H9 (cell line): ENCODE measurements at regions not wholly inside any gene's neighbourhood (a gene's known extent, or its start where the extent isn't known, plus 50 kb on each side); places are given as distances from the start of the nearest gene placed in this dataset.
"Not testable (repeated sequence)": the region's sequence is repeated elsewhere in the genome, so short reads cannot be mapped to it uniquely, and the experiment has no call there.

Experiments used
- DNase-seq: peaks from one replicate; pipeline ENCODE4 v3.0.0-alpha.2; 2017
- H2AFZ ChIP-seq: one replicate; pipeline ENCODE4 v1.6.1; 2013; ENCODE audit warnings: mild to moderate bottlenecking, low read length, control low read depth, moderate library complexity
- H2AK5ac ChIP-seq: 2 replicates; pipeline ENCODE4 v1.6.1; 2013; ENCODE audit warnings: low read length, control low read depth, mixed read lengths; ENCODE audit not compliant: insufficient read length
- H2BK120ac ChIP-seq: one replicate; pipeline ENCODE4 v1.6.1; 2013; ENCODE audit warnings: low read depth, mild to moderate bottlenecking, low read length, control low read depth, inconsistent platforms; ENCODE audit not compliant: poor library complexity, severe bottlenecking
- H2BK12ac ChIP-seq: 2 replicates; pipeline ENCODE4 v1.6.1; 2013; ENCODE audit warnings: low read length, control low read depth, mixed read lengths, low read depth; ENCODE audit not compliant: insufficient read length
- H2BK15ac ChIP-seq: 2 replicates; pipeline ENCODE4 v1.6.1; 2013; ENCODE audit warnings: low read depth, low read length, control low read depth
- H2BK20ac ChIP-seq: one replicate; pipeline ENCODE4 v1.6.1; 2013; ENCODE audit warnings: low read depth, mild to moderate bottlenecking, low read length, control low read depth, inconsistent platforms; ENCODE audit not compliant: poor library complexity, severe bottlenecking
- H2BK5ac ChIP-seq: 2 replicates; pipeline ENCODE4 v1.6.1; 2013; ENCODE audit warnings: low read length, control low read depth, mixed read lengths; ENCODE audit not compliant: insufficient read length
- H3K14ac ChIP-seq: 2 replicates; pipeline ENCODE4 v1.6.1; 2013; ENCODE audit warnings: low read length, control low read depth; ENCODE audit not compliant: insufficient read depth
- H3K18ac ChIP-seq: 2 replicates; pipeline ENCODE4 v1.6.1; 2013; ENCODE audit warnings: low read depth, mild to moderate bottlenecking, mixed read lengths, low read length, control low read depth; ENCODE audit not compliant: insufficient read length
- H3K23ac ChIP-seq: 2 replicates; pipeline ENCODE4 v1.6.1; 2013; ENCODE audit warnings: low read length, control low read depth, mixed read lengths, low read depth; ENCODE audit not compliant: insufficient read length
- H3K23me2 ChIP-seq: 2 replicates; pipeline ENCODE4 v1.6.1; 2013; ENCODE audit warnings: low read depth, mild to moderate bottlenecking, mixed read lengths, low read length, control low read depth; ENCODE audit not compliant: insufficient read length, poor library complexity, severe bottlenecking
- H3K27ac ChIP-seq: 2 replicates; pipeline ENCODE4 v1.5.1; 2013; ENCODE audit warnings: low read length, control low read depth, mixed read lengths, low read depth; ENCODE audit not compliant: insufficient read length
- H3K27me3 ChIP-seq: 2 replicates; pipeline ENCODE4 v1.6.1; 2013; ENCODE audit warnings: low read length, control low read depth, inconsistent platforms; ENCODE audit not compliant: insufficient read depth
- H3K4ac ChIP-seq: 2 replicates; pipeline ENCODE4 v1.6.1; 2013; ENCODE audit warnings: low read depth, mild to moderate bottlenecking, control low read depth, inconsistent platforms, low read length, moderate library complexity
- H3K4me1 ChIP-seq: 2 replicates; pipeline ENCODE4 v1.6.1; 2013; ENCODE audit warnings: low read length, control low read depth, inconsistent platforms; ENCODE audit not compliant: insufficient read depth
- H3K4me2 ChIP-seq: 2 replicates; pipeline ENCODE4 v1.6.1; 2013; ENCODE audit warnings: low read length, control low read depth, mixed read lengths; ENCODE audit not compliant: insufficient read length, insufficient read depth
- H3K56ac ChIP-seq: 2 replicates; pipeline ENCODE4 v1.6.1; 2013; ENCODE audit warnings: low read depth, mild to moderate bottlenecking, mixed read lengths, low read length, control low read depth; ENCODE audit not compliant: insufficient read length
- H3K79me1 ChIP-seq: 2 replicates; pipeline ENCODE4 v1.6.1; 2013; ENCODE audit warnings: low read depth, mild to moderate bottlenecking, moderate library complexity, low read length, control low read depth, inconsistent platforms; ENCODE audit not compliant: insufficient read depth, poor library complexity, severe bottlenecking
- H3K79me2 ChIP-seq: 2 replicates; pipeline ENCODE4 v1.6.1; 2013; ENCODE audit warnings: low read length, control low read depth, inconsistent platforms; ENCODE audit not compliant: insufficient read depth
- H3K9ac ChIP-seq: 2 replicates; pipeline ENCODE4 v1.6.1; 2013; ENCODE audit warnings: low read length, control low read depth, mixed read lengths; ENCODE audit not compliant: insufficient read length; ENCODE audit errors: extremely low read depth
- H3K9me3 ChIP-seq: one replicate; pipeline ENCODE4 v1.6.1; 2013; ENCODE audit warnings: low read depth, low read length, inconsistent platforms; ENCODE audit not compliant: control insufficient read depth
- H3T11ph ChIP-seq: one replicate; pipeline ENCODE4 v1.6.1; 2013; ENCODE audit warnings: mild to moderate bottlenecking, low read length, control low read depth, inconsistent platforms
- H4K20me1 ChIP-seq: one replicate; pipeline ENCODE4 v1.6.1; 2013; ENCODE audit not compliant: control insufficient read depth, insufficient read length, insufficient read depth
- H4K5ac ChIP-seq: 2 replicates; pipeline ENCODE4 v1.6.1; 2013; ENCODE audit warnings: low read depth, mild to moderate bottlenecking, mixed read lengths, low read length, control low read depth; ENCODE audit not compliant: insufficient read length
- H4K8ac ChIP-seq: replicated peaks from 2 replicates; pipeline ENCODE4 v1.6.1; 2013; ENCODE audit warnings: low read length, control low read depth, mixed read lengths, low read depth; ENCODE audit not compliant: insufficient read length
- H4K91ac ChIP-seq: 2 replicates; pipeline ENCODE4 v1.6.1; 2013; ENCODE audit warnings: low read depth, mild to moderate bottlenecking, moderate library complexity, mixed read lengths, low read length, control low read depth; ENCODE audit not compliant: insufficient read length
- H3K27ac Mint-ChIP-seq, 3 experiments: 2 replicates in 2 of 3; 3 replicates in 1 of 3; pipeline ENCODE4 v1.8.0; 2020 to 2021; ENCODE audit warnings: mixed read lengths in 3 of 3, mild to moderate bottlenecking in 1 of 3, moderate library complexity in 1 of 3
- H3K27me3 Mint-ChIP-seq: 2 replicates; pipeline ENCODE4 v1.8.0; 2021; ENCODE audit warnings: low read depth, mild to moderate bottlenecking, moderate library complexity, mixed read lengths
- H3K36me3 Mint-ChIP-seq, 3 experiments: 2 replicates in 2 of 3; 3 replicates in 1 of 3; pipeline ENCODE4 v1.8.0; 2020 to 2021; ENCODE audit warnings: low read depth in 3 of 3, mixed read lengths in 3 of 3; ENCODE audit not compliant: insufficient read depth in 1 of 3
- H3K4me1 Mint-ChIP-seq, 2 experiments: 2 replicates each; pipeline ENCODE4 v1.8.0; 2020; ENCODE audit warnings: mixed read lengths in 2 of 2
- H3K4me3 Mint-ChIP-seq, 2 experiments: 2 replicates in 1 of 2; 3 replicates in 1 of 2; pipeline ENCODE4 v1.8.0; 2020 to 2021; ENCODE audit warnings: mild to moderate bottlenecking in 2 of 2, mixed read lengths in 2 of 2, moderate library complexity in 1 of 2
- H3K9me3 Mint-ChIP-seq, 2 experiments: 2 replicates in 1 of 2; 3 replicates in 1 of 2; pipeline ENCODE4 v1.8.0; 2020; ENCODE audit warnings: mild to moderate bottlenecking in 2 of 2, mixed read lengths in 2 of 2, moderate library complexity in 1 of 2
- WGBS: extraction: QIAGEN DNeasy Blood & Tissue Kit; methylation state at CpG from one replicate; pipeline ENCODE4 v1.1.7; 2013; ENCODE audit warnings: missing lambda C conversion rate, low lambda C conversion rate, mixed read lengths; ENCODE audit not compliant: insufficient read length; ENCODE audit errors: extremely low coverage; 5-methylcytosine and 5-hydroxymethylcytosine counted together
- TF ChIP-seq, protein P1 (sequence below): fragments of 200-600 bp; sonication (generic); conservative IDR thresholded peaks from 3 replicates; pipeline ENCODE4 v1.8.0; 2021; ENCODE audit warnings: antibody characterized with exemption, mild to moderate bottlenecking

DNA sequence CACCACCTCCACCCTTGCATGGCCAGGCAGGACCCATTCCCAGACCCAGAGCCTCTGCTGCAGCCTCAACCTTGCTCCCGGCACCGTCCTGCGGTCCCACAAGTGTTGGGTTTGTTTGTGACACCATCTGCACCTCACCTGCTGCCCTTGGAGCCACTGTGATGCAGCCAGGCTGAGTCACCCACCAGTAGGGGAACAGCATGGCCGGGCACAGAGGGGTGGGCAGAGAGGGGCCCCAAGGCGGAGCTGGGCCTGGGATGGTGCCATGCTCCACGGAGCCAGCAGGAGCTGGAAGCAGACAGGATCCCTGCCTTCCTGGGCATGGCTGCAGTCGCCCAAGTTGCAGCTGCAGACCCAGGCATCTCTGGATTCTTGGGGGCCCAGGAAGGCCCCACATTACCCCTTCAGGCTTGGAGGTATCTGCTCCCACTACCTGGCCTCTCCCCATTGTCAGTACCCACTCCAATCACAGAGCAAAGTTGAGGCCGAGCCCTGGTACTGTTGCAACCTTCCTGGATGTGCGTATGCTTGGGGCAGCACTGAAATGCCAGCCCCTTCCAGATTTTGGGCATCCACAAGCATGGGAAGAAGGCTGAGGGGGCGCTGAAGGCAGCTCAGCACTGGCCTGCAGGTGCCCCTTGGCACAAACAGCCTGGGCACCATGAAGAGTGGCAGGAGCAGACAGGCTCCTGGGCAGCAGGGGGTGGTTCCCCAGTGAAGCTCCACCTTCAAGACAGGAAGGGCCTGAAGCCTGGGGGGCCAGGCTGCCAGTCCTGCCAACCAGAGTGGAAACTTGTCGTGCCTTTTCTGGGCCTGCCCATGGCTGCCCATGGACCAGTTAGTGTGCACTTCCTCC is 172.8 kb downstream of the MATN1 start:
- Histone ChIP-seq H3K79me1 (no peaks in the 10 kb centered on the region), H4K8ac (no peak overlapping the region), H3K4ac (no peak overlapping the region), H4K20me1 (no peaks in the 10 kb centered on the region), H2BK120ac (no peak overlapping the region), H3K14ac (no peak overlapping the region), H3K79me2 (no peaks in the 10 kb centered on the region), H3K23me2 (no peaks in the 10 kb centered on the region), H2BK12ac (no peak overlapping the region), H2BK20ac (no peak overlapping the region), H2BK5ac (no peak overlapping the region), H3K27me3 (no peaks in the 10 kb centered on the region), H3K9me3 (no peaks in the 10 kb centered on the region), H4K5ac (no peak overlapping the region), H3K23ac (no peak overlapping the region), H3K27ac (no peak overlapping the region), H3K4me1 (no peaks in the 10 kb centered on the region), H4K91ac (no peak overlapping the region), H3K18ac (no peak overlapping the region), H3K4me2 (no peak overlapping the region), H2BK15ac (no peak overlapping the region), H3T11ph (no peak overlapping the region), H3K9ac (no peak overlapping the region), H2AFZ (no peak overlapping the region), H2AK5ac (no peak overlapping the region), H3K56ac (no peak overlapping the region)
- no peaks in the 10 kb centered on the region for H3K36me3 Mint-ChIP-seq
- no peaks in the 10 kb centered on the region for H3K4me1 Mint-ChIP-seq
- H3K4me3 Mint-ChIP-seq = no peak overlapping the region
- no peak for DNase-seq
- H3K27me3 Mint-ChIP-seq = no peaks in the 10 kb centered on the region
- TF ChIP-seq, protein P1, sequence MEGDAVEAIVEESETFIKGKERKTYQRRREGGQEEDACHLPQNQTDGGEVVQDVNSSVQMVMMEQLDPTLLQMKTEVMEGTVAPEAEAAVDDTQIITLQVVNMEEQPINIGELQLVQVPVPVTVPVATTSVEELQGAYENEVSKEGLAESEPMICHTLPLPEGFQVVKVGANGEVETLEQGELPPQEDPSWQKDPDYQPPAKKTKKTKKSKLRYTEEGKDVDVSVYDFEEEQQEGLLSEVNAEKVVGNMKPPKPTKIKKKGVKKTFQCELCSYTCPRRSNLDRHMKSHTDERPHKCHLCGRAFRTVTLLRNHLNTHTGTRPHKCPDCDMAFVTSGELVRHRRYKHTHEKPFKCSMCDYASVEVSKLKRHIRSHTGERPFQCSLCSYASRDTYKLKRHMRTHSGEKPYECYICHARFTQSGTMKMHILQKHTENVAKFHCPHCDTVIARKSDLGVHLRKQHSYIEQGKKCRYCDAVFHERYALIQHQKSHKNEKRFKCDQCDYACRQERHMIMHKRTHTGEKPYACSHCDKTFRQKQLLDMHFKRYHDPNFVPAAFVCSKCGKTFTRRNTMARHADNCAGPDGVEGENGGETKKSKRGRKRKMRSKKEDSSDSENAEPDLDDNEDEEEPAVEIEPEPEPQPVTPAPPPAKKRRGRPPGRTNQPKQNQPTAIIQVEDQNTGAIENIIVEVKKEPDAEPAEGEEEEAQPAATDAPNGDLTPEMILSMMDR = no peak
- peaks cover 0 to 3% of the 10 kb centered on the region in 2 experiments; a peak in 1 of 5 replicates for H3K9me3 Mint-ChIP-seq
- no CpG with 5 or more reads among the region's 11 CpGs for WGBS
- no peak overlapping the region for H3K27ac Mint-ChIP-seq

DNA sequence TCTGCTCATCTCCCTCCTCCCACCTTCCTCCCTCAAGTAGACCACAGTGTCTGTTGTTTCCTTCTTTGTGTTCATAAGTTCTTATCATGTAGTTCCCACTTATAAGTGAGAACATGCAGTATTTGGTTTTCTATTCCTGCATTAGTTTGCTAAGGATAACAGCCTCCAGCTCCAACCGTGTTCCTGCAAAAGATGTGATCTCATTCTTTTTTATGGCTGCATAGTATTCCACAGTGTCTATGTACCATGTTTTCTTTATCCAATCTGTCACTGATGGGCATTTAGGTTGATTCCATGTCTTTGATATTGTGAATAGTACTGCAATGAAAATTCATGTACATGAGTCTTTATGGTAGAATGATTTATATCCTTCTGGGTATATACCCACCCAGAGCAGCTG is 173.5 kb downstream of the MATN1 start:
- H3K56ac ChIP-seq, H2BK5ac ChIP-seq, H3T11ph ChIP-seq, H3K79me2 ChIP-seq, H2AFZ ChIP-seq, H3K9me3 Mint-ChIP-seq, H3K27me3 Mint-ChIP-seq, H3K23ac ChIP-seq, H2AK5ac ChIP-seq, H4K5ac ChIP-seq, H2BK20ac ChIP-seq, H3K23me2 ChIP-seq, H2BK15ac ChIP-seq, H3K9ac ChIP-seq, H3K4me1 ChIP-seq, H2BK12ac ChIP-seq, H3K4me1 Mint-ChIP-seq, H4K8ac ChIP-seq, H3K27ac ChIP-seq, H3K27me3 ChIP-seq, H4K20me1 ChIP-seq, H2BK120ac ChIP-seq, H3K4me3 Mint-ChIP-seq, H3K4ac ChIP-seq, H4K91ac ChIP-seq, H3K4me2 ChIP-seq, H3K79me1 ChIP-seq, DNase-seq, H3K14ac ChIP-seq, H3K36me3 Mint-ChIP-seq, H3K9me3 ChIP-seq, H3K27ac Mint-ChIP-seq, H3K18ac ChIP-seq: not testable (repeated sequence)
- WGBS = no CpG with 5 or more reads among the region's 1 CpG
